ENCODE measurements at regions not wholly inside any gene's neighbourhood (a gene's known extent, or its start where the extent isn't known, plus 50 kb on each side); places are given as distances from the start of the nearest gene placed in this dataset.

GRCh38 chr11:116580799-116581198, 192.0 kb downstream of the BUD13 start:
- H3K79me2 ChIP-seq (ENCODE audit: insufficient read depth, low read length) = no peaks in the 10 kb centered on the region
- H3K27me3 ChIP-seq (ENCODE audit: insufficient read depth, low read length) = no peaks in the 10 kb centered on the region
- H3K36me3 ChIP-seq (ENCODE audit: insufficient read depth, low read length) = no peaks in the 10 kb centered on the region
- no peak overlapping the region for H3K4me3 ChIP-seq (ENCODE audit: low read depth, low read length, poor library complexity, severe bottlenecking)
- no peak for TF ChIP-seq CTCF (IDR thresholded peaks at IDR 0.05; ENCODE audit: low read length)
- no peak for TF ChIP-seq EZH2 (IDR thresholded peaks at IDR 0.05; ENCODE audit: borderline replicate concordance, low read length)
- H3F3A ChIP-seq (ENCODE audit: insufficient read depth, low read length) = no peaks in the 10 kb centered on the region
- no peak overlapping the region for H3K9ac ChIP-seq (ENCODE audit: low read length)
- no peak overlapping the region for H2AFZ ChIP-seq (ENCODE audit: low read length)
- no peaks in the 10 kb centered on the region for H3K9me2 ChIP-seq (ENCODE audit: low read depth, low read length)
- no peaks in the 10 kb centered on the region for H4K20me1 ChIP-seq (ENCODE audit: insufficient read depth, low read length)
- H3K9me3 ChIP-seq (ENCODE audit: low read length) = no peaks in the 10 kb centered on the region
- no peaks in the 10 kb centered on the region for H3K4me1 ChIP-seq (ENCODE audit: insufficient read depth, low read length, severe bottlenecking)
- no peak overlapping the region for H3K4me2 ChIP-seq (ENCODE audit: low read length)
- no peak overlapping the region for H3K27ac ChIP-seq (ENCODE audit: low read depth, low read length, poor library complexity, severe bottlenecking)

DNA sequence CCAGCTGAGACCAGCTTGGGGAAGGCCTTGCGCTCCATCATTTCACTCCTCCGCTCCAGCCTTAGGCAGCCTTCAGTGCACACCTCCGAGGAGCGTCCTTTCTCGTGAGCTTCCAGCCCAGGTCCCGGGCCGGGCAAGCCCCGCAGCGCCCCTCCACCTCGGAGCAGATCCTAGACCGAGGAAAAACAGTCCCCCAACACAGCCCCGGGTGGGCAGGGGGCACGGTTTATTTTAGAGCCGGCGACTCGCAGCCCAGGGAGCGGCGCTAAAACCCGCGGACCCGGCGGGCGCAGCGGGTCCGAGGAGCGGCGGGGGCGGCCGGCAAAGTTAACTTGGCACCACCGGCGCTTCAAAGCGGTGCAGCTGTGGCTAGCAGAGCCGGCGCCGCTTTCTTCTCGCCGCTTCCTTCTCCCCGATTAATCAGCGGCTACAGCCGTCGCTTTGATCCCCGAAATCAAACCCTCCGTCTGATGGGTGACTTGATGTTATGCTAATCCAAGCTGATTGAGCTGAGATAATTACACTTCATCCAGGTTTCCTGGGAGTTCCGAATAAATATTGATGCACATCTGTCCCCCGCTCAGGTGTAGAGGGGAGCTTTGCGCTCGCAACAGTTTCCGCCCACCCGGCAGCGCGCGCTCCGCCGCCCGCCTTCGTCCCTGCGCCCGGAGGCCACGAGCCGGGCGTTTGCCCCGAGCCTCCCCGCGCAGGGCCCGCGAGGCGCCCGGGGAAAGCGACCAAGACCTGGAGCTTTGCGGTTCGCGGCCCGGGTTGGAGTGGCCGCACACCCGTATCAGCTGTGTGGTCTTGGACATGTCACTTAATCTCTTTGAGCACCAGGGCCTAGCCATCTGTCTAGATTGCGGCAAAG, 192.7 kb downstream of the BUD13 start:
- Histone ChIP-seq H3F3A (ENCODE audit: insufficient read depth, low read length) (no peaks in the 10 kb centered on the region), H4K20me1 (ENCODE audit: insufficient read depth, low read length) (no peaks in the 10 kb centered on the region), H3K4me3 (ENCODE audit: low read depth, low read length, poor library complexity, severe bottlenecking) (no peak overlapping the region), H2AFZ (ENCODE audit: low read length) (no peak overlapping the region), H3K9ac (ENCODE audit: low read length) (no peak overlapping the region), H3K9me2 (ENCODE audit: low read depth, low read length) (no peaks in the 10 kb centered on the region), H3K36me3 (ENCODE audit: insufficient read depth, low read length) (no peaks in the 10 kb centered on the region), H3K4me2 (ENCODE audit: low read length) (no peak overlapping the region), H3K9me3 (ENCODE audit: low read length) (no peaks in the 10 kb centered on the region), H3K27ac (ENCODE audit: low read depth, low read length, poor library complexity, severe bottlenecking) (no peak overlapping the region), H3K79me2 (ENCODE audit: insufficient read depth, low read length) (no peaks in the 10 kb centered on the region), H3K4me1 (ENCODE audit: insufficient read depth, low read length, severe bottlenecking) (no peaks in the 10 kb centered on the region), H3K27me3 (ENCODE audit: insufficient read depth, low read length) (no peaks in the 10 kb centered on the region)
- TF ChIP-seq CTCF (IDR thresholded peaks at IDR 0.05; ENCODE audit: low read length) = no peak
- no peak for TF ChIP-seq EZH2 (IDR thresholded peaks at IDR 0.05; ENCODE audit: borderline replicate concordance, low read length)

DNA sequence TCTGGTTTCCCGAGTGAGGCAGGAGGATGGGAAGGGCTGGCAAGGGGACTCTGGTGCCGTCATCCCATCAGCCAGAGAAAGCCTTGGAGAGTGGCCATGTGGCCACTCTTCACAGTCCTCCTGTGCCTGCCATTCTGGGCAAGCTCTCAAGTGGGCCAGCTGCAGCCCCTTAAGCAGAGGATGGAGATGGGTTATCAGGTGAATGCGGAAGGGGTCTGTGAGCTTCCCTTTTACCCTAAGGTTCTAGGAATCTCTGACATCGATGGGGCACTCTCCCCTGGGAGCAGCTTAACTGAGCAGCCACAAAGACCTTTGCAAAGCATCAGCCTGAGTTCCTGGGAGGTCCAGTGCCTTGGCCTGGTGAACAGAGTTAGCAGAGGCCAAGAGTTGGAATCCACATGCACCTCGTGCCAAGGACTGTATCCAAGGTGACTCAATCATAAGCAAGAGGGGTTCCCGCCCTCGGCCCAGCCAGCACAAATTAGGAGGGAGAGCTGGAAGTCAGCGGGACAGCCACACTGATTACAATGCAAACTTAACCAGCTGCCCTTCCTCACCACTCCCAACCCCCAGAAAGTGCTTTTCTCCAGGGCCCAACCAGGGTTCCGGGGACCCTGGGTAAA, 193.6 kb downstream of the BUD13 start:
- Histone ChIP-seq H3K27me3 (ENCODE audit: insufficient read depth, low read length) (no peaks in the 10 kb centered on the region), H3K27ac (ENCODE audit: low read depth, low read length, poor library complexity, severe bottlenecking) (no peak overlapping the region), H3K79me2 (ENCODE audit: insufficient read depth, low read length) (no peaks in the 10 kb centered on the region), H3F3A (ENCODE audit: insufficient read depth, low read length) (no peaks in the 10 kb centered on the region), H4K20me1 (ENCODE audit: insufficient read depth, low read length) (no peaks in the 10 kb centered on the region), H3K4me1 (ENCODE audit: insufficient read depth, low read length, severe bottlenecking) (no peaks in the 10 kb centered on the region), H3K36me3 (ENCODE audit: insufficient read depth, low read length) (no peaks in the 10 kb centered on the region), H3K9ac (ENCODE audit: low read length) (no peak overlapping the region), H3K4me2 (ENCODE audit: low read length) (no peak overlapping the region), H3K9me3 (ENCODE audit: low read length) (no peaks in the 10 kb centered on the region), H3K9me2 (ENCODE audit: low read depth, low read length) (no peaks in the 10 kb centered on the region), H2AFZ (ENCODE audit: low read length) (no peak overlapping the region), H3K4me3 (ENCODE audit: low read depth, low read length, poor library complexity, severe bottlenecking) (no peak overlapping the region)
- TF ChIP-seq EZH2 (IDR thresholded peaks at IDR 0.05; ENCODE audit: borderline replicate concordance, low read length) = no peak
- TF ChIP-seq CTCF (IDR thresholded peaks at IDR 0.05; ENCODE audit: low read length) = no peak

All from OCI-LY1 (cell line).